A673 (cell line): ENCODE measurements at regions not wholly inside any gene's neighbourhood (a gene's known extent, or its start where the extent isn't known, plus 50 kb on each side); places are given as distances from the start of the nearest gene placed in this dataset.

Experiments used
- EZH2 ChIP-seq: fragments of 200-600 bp; sonication (generic); IDR thresholded peaks from 2 replicates; pipeline ENCODE4 v1.6.1; 2017; ENCODE audit warnings: borderline replicate concordance, low read depth, mild to moderate bottlenecking, mixed read lengths, antibody characterized with exemption, low read length; ENCODE audit not compliant: poor library complexity, severe bottlenecking
- TF ChIP-seq, protein P1 (sequence below): fragments of 300-800, 200-600 bp; sonication (generic); conservative IDR thresholded peaks from 2 replicates; pipeline ENCODE4 v1.5.1; 2017; ENCODE audit warnings: low read depth, mild to moderate bottlenecking, antibody characterized with exemption, low read length, moderate library complexity, mixed read lengths

DNA sequence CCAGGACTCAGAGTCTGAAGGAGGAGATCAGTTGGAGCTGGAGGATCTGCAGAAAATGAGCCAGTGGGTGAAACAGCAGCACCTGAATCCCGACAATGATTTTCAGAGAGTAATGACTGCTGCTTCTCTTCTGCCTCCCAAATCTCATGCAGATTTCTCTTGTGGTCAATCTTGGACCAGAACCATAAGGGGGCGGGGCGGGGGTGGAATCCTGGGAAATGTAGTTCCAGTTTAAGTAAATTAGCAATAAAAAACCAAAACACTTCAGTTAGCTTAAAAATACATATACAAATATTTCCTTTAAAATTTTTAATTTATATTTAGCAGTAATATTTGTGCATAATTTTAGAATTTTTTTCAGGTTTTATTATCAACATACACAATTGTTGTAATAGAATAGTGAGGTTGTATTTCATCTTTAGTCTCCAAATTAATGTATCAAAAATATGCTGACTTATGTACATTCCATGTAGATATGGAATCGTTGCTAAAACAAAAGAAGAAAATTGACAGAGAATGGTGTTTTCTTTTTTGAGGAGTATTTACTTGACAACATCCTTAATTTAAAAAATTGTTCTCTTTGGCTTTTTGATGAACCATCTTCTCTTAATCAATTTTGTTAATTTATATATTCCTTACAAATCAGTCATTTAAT, 223.5 kb upstream of the SYT10 start:
- TF ChIP-seq, protein P1, sequence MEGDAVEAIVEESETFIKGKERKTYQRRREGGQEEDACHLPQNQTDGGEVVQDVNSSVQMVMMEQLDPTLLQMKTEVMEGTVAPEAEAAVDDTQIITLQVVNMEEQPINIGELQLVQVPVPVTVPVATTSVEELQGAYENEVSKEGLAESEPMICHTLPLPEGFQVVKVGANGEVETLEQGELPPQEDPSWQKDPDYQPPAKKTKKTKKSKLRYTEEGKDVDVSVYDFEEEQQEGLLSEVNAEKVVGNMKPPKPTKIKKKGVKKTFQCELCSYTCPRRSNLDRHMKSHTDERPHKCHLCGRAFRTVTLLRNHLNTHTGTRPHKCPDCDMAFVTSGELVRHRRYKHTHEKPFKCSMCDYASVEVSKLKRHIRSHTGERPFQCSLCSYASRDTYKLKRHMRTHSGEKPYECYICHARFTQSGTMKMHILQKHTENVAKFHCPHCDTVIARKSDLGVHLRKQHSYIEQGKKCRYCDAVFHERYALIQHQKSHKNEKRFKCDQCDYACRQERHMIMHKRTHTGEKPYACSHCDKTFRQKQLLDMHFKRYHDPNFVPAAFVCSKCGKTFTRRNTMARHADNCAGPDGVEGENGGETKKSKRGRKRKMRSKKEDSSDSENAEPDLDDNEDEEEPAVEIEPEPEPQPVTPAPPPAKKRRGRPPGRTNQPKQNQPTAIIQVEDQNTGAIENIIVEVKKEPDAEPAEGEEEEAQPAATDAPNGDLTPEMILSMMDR, result no peak
- TF ChIP-seq EZH2, result no peak
